ENCODE measurements at regions not wholly inside any gene's neighbourhood (a gene's known extent, or its start where the extent isn't known, plus 50 kb on each side); places are given as distances from the start of the nearest gene placed in this dataset.

- Mint-ChIP-seq H3K4me1 (ENCODE audit: low read depth) (peaks cover 9% of the 10 kb centered on the region), H3K9me3 (peaks cover under 1% of the 10 kb centered on the region in 2 donors), H3K36me3 (ENCODE audit: insufficient read depth in 2 of 2) (no peaks in the 10 kb centered on the region), H3K4me3 (no peak overlapping the region), H3K27me3 (ENCODE audit: low read depth) (peaks cover 38% of the 10 kb centered on the region), H3K27ac (no peak overlapping the region)
- no peak for ATAC-seq (replicated peaks in 1 of 2)
- DNase-seq = no peak
These were observed 99.5 kb downstream of the COX18 start for GRCh38 chr4:72969976-72970375.

- H3K27me3 Mint-ChIP-seq (ENCODE audit: low read depth) = peaks cover 38% of the 10 kb centered on the region
- H3K4me3 Mint-ChIP-seq = no peak overlapping the region
- H3K4me1 Mint-ChIP-seq (ENCODE audit: low read depth) = peaks cover 5% of the 10 kb centered on the region
- ATAC-seq (replicated peaks in 1 of 2) = peak; percentile 46 to 62
- peak; percentile 5 to 8 for DNase-seq
- no peak overlapping the region for H3K27ac Mint-ChIP-seq
- no peaks in the 10 kb centered on the region for H3K36me3 Mint-ChIP-seq (ENCODE audit: insufficient read depth in 2 of 2)
- H3K9me3 Mint-ChIP-seq = peaks cover 9 to 13% of the 10 kb centered on the region in 2 donors
These were observed 102.9 kb downstream of the COX18 start for GRCh38 chr4:72966652-72967051.

- Mint-ChIP-seq H3K4me1 (ENCODE audit: low read depth) (peaks cover 13% of the 10 kb centered on the region), H3K27me3 (ENCODE audit: low read depth) (peaks cover 39% of the 10 kb centered on the region), H3K27ac (no peak overlapping the region), H3K4me3 (no peak overlapping the region), H3K9me3 (peaks cover 10 to 26% of the 10 kb centered on the region in 2 donors), H3K36me3 (ENCODE audit: insufficient read depth in 2 of 2) (peaks cover 4 to 6% of the 10 kb centered on the region in 2 donors)
- ATAC-seq (replicated peaks in 1 of 2) (no peak), DNase-seq (no peak)
These were observed 110.1 kb downstream of the COX18 start for GRCh38 chr4:72959411-72959810.

- Mint-ChIP-seq H3K27me3 (ENCODE audit: low read depth) (peaks cover 25% of the 10 kb centered on the region), H3K4me3 (no peak overlapping the region), H3K27ac (no peak overlapping the region)
These were observed 114.7 kb downstream of the COX18 start for GRCh38 chr4:72954811-72955210.

GRCh38 chr4:72953571-72953970 lies 115.9 kb downstream of the COX18 start:
- ATAC-seq (replicated peaks in 1 of 2) = no peak
- Mint-ChIP-seq H3K27ac (no peak overlapping the region), H3K9me3 (peaks cover 0 to 2% of the 10 kb centered on the region in 2 donors), H3K27me3 (ENCODE audit: low read depth) (peaks cover 25% of the 10 kb centered on the region), H3K4me3 (no peak overlapping the region), H3K36me3 (ENCODE audit: insufficient read depth in 2 of 2) (peaks cover 3% of the 10 kb centered on the region in 2 donors), H3K4me1 (ENCODE audit: low read depth) (peaks cover 24% of the 10 kb centered on the region)
- DNase-seq = no peak

More at GRCh38 chr4:72954811-72955210, 114.7 kb downstream of the COX18 start:
- DNase-seq = no peak
- H3K9me3 Mint-ChIP-seq = peaks cover 5 to 9% of the 10 kb centered on the region in 2 donors
- H3K4me1 Mint-ChIP-seq (ENCODE audit: low read depth) = peaks cover 24% of the 10 kb centered on the region
- peaks cover 4 to 6% of the 10 kb centered on the region in 2 donors for H3K36me3 Mint-ChIP-seq (ENCODE audit: insufficient read depth in 2 of 2)
- ATAC-seq (replicated peaks in 1 of 2) = no peak

GRCh38 chr4:72951628-72952027 lies 117.9 kb downstream of the COX18 start:
- ATAC-seq (replicated peaks in 1 of 2) (peak; percentile 69 to 85), DNase-seq (no peak)
- Mint-ChIP-seq H3K27ac (no peak overlapping the region), H3K36me3 (ENCODE audit: insufficient read depth in 2 of 2) (peaks cover 3% of the 10 kb centered on the region in 2 donors), H3K27me3 (ENCODE audit: low read depth) (peaks cover 13% of the 10 kb centered on the region), H3K4me3 (no peak overlapping the region), H3K4me1 (ENCODE audit: low read depth) (peaks cover 24% of the 10 kb centered on the region), H3K9me3 (peaks cover 0 to 2% of the 10 kb centered on the region in 2 donors)

- Mint-ChIP-seq H3K27ac (no peak overlapping the region), H3K9me3 (peaks cover 0 to 2% of the 10 kb centered on the region in 2 donors), H3K4me3 (no peak overlapping the region), H3K4me1 (ENCODE audit: low read depth) (peaks cover 24% of the 10 kb centered on the region), H3K36me3 (ENCODE audit: insufficient read depth in 2 of 2) (peaks cover 3% of the 10 kb centered on the region in 2 donors), H3K27me3 (ENCODE audit: low read depth) (peaks cover 9% of the 10 kb centered on the region)
- DNase-seq (no peak), ATAC-seq (replicated peaks in 1 of 2) (no peak)
These were observed 118.4 kb downstream of the COX18 start for GRCh38 chr4:72951147-72951546.

GRCh38 chr4:72948080-72948479 lies 121.4 kb downstream of the COX18 start:
- H3K27me3 Mint-ChIP-seq (ENCODE audit: low read depth) = peaks cover 7% of the 10 kb centered on the region
- no peak overlapping the region for H3K4me3 Mint-ChIP-seq
- H3K4me1 Mint-ChIP-seq (ENCODE audit: low read depth) = peaks cover 11% of the 10 kb centered on the region
- H3K36me3 Mint-ChIP-seq (ENCODE audit: insufficient read depth in 2 of 2) = peaks cover 0 to 2% of the 10 kb centered on the region in 2 donors
- H3K9me3 Mint-ChIP-seq = peaks cover 3 to 5% of the 10 kb centered on the region in 2 donors
- H3K27ac Mint-ChIP-seq = no peak overlapping the region
- DNase-seq (no peak), ATAC-seq (replicated peaks in 1 of 2) (no peak)

- no peak overlapping the region for H3K27ac Mint-ChIP-seq
- H3K4me1 Mint-ChIP-seq (ENCODE audit: low read depth) = no peaks in the 10 kb centered on the region
- DNase-seq (no peak), ATAC-seq (replicated peaks in 1 of 2) (no peak)
- H3K4me3 Mint-ChIP-seq = no peak overlapping the region
- peaks cover 0 to 2% of the 10 kb centered on the region in 2 donors for H3K36me3 Mint-ChIP-seq (ENCODE audit: insufficient read depth in 2 of 2)
- H3K9me3 Mint-ChIP-seq = peaks cover 3% of the 10 kb centered on the region in 2 donors
- H3K27me3 Mint-ChIP-seq (ENCODE audit: low read depth) = peaks cover 14% of the 10 kb centered on the region
These were observed 123.7 kb downstream of the COX18 start for GRCh38 chr4:72945719-72946336.

GRCh38 chr4:72942565-72942964 lies 127.0 kb downstream of the COX18 start:
- no peaks in the 10 kb centered on the region for H3K4me1 Mint-ChIP-seq (ENCODE audit: low read depth)
- ATAC-seq (replicated peaks in 1 of 2) = no peak

GRCh38 chr4:72938516-72938915 lies 131.0 kb downstream of the COX18 start:
- H3K36me3 Mint-ChIP-seq (ENCODE audit: insufficient read depth in 2 of 2) = peaks cover 0 to 1% of the 10 kb centered on the region in 2 donors
- no peaks in the 10 kb centered on the region for H3K9me3 Mint-ChIP-seq
- H3K27me3 Mint-ChIP-seq (ENCODE audit: low read depth) = peaks cover 18% of the 10 kb centered on the region
- no peak overlapping the region for H3K27ac Mint-ChIP-seq
- H3K4me3 Mint-ChIP-seq = no peak overlapping the region
- no peak for ATAC-seq (replicated peaks in 1 of 2)
- no peaks in the 10 kb centered on the region for H3K4me1 Mint-ChIP-seq (ENCODE audit: low read depth)
- no peak for DNase-seq

More at GRCh38 chr4:72942565-72942964, 127.0 kb downstream of the COX18 start:
- peaks cover 0 to 3% of the 10 kb centered on the region in 2 donors for H3K36me3 Mint-ChIP-seq (ENCODE audit: insufficient read depth in 2 of 2)
- peaks cover 3% of the 10 kb centered on the region in 2 donors for H3K9me3 Mint-ChIP-seq
- no peak overlapping the region for H3K27ac Mint-ChIP-seq
- no peak overlapping the region for H3K4me3 Mint-ChIP-seq
- no peak for DNase-seq
- H3K27me3 Mint-ChIP-seq (ENCODE audit: low read depth) = peaks cover 14% of the 10 kb centered on the region

GRCh38 chr4:72935462-72935861 lies 134.1 kb downstream of the COX18 start:
- DNase-seq = no peak
- no peak overlapping the region for H3K27ac Mint-ChIP-seq
- H3K27me3 Mint-ChIP-seq (ENCODE audit: low read depth) = peaks cover 13% of the 10 kb centered on the region
- H3K9me3 Mint-ChIP-seq = no peaks in the 10 kb centered on the region
- no peak for ATAC-seq (replicated peaks in 1 of 2)
- no peak overlapping the region for H3K4me3 Mint-ChIP-seq
- H3K36me3 Mint-ChIP-seq (ENCODE audit: insufficient read depth in 2 of 2) = peaks cover 0 to 1% of the 10 kb centered on the region in 2 donors
- H3K4me1 Mint-ChIP-seq (ENCODE audit: low read depth) = no peaks in the 10 kb centered on the region

- DNase-seq (no peak), ATAC-seq (replicated peaks in 1 of 2) (no peak)
- Mint-ChIP-seq H3K4me3 (no peak overlapping the region), H3K9me3 (no peaks in the 10 kb centered on the region), H3K4me1 (ENCODE audit: low read depth) (no peaks in the 10 kb centered on the region), H3K27me3 (ENCODE audit: low read depth) (peaks cover 13% of the 10 kb centered on the region), H3K27ac (no peak overlapping the region), H3K36me3 (ENCODE audit: insufficient read depth in 2 of 2) (peaks cover 0 to 1% of the 10 kb centered on the region in 2 donors)
These were observed 136.5 kb downstream of the COX18 start for GRCh38 chr4:72933029-72933428.

- Mint-ChIP-seq H3K4me3 (no peak overlapping the region), H3K4me1 (ENCODE audit: low read depth) (no peaks in the 10 kb centered on the region), H3K27me3 (ENCODE audit: low read depth) (peaks cover 6% of the 10 kb centered on the region), H3K36me3 (ENCODE audit: insufficient read depth in 2 of 2) (no peaks in the 10 kb centered on the region), H3K9me3 (peaks cover 0 to under 1% of the 10 kb centered on the region in 2 donors), H3K27ac (no peak overlapping the region)
- ATAC-seq (replicated peaks in 1 of 2) (no peak), DNase-seq (no peak)
These were observed 138.2 kb downstream of the COX18 start for GRCh38 chr4:72931346-72931745.
